ENCODE measurements at regions not wholly inside any gene's neighbourhood (a gene's known extent, or its start where the extent isn't known, plus 50 kb on each side); places are given as distances from the start of the nearest gene placed in this dataset.

DNA sequence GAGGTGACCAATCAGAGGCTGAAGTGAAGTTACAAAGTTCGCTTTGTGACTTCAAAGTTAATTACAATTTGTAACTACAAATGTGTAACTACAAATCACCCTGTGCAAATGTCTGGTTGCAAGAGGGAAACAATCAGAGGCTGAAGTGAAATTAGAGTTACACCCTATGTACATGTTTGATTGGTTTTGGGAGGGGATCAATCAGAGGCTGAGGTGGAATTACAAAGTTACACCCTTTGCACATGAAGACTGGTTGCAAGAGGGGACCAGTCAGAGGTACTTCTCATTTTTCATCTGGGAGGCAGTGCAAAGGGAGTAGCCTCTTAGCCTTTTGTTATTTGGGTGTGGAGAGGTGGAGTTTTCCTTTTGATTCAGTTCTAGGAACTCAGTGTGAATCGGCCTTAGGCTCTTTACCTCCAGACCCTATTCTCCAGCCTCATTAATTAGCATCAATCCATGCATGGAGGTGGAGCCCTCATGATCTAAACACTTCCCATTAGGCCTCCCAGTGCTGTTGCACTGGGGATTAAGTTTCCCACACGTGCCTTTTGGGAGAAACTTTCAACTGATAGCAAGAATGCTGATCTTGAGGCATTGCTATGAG, 291.3 kb upstream of the MTNR1B start:
- DNase-seq, result no peak

DNA sequence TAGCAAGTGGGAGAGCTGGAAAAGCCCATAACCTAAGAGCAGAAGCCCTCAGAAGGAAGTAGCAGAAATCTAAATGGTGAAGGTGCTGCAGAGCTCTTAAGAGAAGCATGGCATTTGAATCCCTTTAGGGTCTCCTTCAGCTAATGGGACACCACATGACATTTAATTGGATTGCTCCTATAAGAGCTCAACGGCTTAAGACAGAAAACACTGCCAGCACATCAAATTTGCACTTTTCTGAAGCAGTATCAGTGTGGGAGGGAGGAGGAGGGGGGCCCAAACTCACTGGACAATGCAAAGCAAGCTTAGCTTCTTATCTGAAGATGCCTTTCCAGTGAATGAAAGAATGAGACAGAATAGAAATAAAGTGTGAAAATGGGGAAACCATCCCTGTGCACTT, 287.9 kb upstream of the MTNR1B start:
- DNase-seq, result no peak

DNA sequence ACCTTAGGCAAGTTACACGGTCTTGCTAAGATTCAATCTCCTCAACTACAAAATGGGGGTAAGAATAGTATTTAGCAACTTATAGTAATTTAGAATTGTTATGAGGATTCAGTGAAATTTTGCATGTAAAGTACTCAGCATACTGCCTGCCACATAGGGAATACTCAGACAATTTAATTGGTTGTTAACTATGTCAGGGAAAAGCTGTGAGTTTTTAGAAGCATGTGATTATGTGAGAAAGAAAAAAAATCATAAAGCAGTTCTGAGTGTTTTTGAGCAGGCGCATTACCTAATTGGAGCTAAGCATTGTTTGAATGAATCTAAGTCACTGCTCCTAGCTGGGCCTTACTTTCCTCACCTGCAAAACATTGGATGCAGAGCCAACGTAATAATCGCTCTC, 287.3 kb upstream of the MTNR1B start:
- DNase-seq, result no peak

DNA sequence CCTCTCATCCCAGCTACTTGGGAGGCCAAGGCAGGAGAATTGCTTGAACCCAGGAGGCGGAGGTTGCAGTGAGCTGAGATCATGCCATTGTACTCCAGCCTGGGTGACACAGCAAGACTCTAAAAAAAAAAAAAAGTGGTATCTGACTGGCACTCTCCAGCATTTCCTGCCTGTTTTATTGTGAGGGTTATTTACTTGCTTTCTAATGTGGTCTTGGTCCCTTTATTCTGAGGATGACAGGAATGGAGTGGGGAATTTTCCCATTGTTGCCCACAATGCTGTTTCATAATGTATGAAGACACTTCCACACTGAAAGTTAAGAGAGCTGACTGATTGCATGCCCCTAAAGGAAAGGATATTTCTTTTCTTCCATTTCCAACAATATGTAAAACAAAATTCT, 286.5 kb upstream of the MTNR1B start:
- no peak for DNase-seq

DNA sequence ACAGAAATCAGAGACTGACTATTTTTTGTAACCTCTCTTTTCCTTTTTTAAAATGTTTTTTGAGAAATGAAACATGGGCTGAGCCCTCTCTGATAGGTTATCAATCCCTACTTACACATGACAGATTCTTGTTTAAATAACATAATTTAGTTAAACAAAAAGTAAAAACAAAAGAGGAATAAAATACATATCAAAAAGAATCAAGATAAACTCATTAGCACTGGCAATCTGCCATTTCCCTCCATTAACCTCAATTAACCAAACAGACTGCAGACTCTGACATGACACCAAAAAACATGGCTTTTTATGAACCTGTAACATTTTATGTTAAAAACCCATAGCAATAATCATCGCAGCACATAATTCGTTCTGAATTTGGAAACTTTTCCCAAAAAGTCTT, 284.4 kb upstream of the MTNR1B start:
- DNase-seq, result no peak

DNA sequence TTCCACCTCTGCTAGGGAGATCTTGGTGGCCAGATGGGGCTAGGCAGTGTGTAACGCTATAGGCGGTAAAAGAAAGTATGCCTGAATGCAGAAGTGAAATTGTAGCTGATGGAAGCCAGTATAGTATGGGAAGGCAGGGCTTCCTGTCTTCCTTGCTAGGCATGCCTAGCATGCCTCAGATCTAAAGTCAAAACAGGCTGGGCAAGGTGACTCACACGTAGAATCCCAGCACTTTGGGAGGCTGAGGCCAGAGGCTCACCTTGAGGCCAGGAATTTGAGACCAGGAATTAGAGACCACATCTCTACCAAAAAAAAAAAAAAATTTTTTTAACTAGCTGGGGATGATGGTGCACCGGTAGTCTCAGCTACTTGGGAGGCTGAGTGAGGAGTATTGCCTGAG, 281.7 kb upstream of the MTNR1B start:
- no peak for DNase-seq

DNA sequence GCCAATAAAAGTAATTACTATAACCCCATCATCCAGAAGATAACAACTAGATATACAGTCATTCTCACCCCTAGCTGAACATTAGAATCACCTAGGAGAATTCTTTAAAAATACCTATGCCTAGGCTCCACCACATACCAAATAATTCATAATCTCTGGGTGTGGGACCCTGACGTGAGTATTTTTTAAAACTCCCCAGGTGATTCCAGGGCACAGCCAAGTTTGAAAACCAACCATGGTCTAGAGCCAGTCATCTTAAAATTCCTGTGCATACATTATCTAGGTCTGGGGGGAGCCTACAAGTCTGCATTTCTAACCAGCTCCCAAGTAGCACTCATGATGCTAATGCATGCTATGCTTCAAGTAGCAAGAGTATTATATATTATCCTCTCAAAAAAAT, 281.0 kb upstream of the MTNR1B start:
- DNase-seq, result no peak

DNA sequence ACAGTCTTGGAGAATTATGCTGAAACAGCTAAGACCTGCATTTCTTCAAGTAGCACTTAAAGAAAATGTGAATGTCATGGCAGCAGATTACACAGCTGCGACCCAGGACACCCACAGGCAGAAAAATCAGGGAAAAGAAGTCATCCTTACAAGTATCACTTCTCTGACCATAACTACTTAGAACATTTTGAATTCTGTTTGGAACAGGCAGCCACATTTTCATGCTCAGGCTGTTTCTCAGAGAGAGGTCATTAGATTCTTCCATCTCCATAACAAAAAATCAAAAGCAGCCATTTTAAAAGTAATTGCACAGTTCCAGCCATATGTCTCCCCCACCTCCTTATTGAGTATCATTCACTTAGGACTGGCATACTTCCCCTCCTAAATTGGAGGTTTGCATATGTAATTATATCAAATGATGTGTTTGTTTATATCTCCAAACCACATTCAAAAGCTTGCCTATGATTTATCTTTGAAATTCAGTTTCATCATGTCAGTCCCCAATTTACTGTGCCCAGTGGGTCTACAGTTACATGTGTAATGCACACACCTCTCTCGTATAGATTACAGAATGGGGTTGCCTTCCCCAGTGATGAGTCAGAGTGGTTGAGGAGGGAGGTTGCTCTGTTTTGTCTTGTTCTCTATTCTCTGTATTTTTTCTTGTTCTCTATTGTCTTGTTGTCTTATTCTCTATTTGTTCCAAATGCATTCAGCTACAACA, 276.5 kb upstream of the MTNR1B start:
- no peak for DNase-seq

DNA sequence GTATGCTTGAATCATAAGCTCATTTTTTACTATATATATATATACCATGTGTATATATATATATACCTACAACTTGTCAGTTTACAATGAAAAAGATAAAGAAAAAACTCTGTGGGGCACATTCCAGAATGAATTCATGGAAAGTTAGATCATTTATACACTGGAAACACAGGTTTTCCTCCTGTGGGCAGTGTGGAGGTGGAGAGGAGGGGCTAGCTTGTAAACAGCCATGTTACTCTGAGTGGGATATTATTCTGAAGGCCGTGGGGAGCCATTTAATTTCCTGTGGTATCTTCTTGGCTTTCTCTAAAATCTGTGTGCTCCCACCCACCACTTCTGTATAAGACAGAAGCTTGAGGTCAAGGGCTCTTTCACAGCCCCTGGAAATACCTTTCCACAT, 273.4 kb upstream of the MTNR1B start:
- no peak for DNase-seq

DNA sequence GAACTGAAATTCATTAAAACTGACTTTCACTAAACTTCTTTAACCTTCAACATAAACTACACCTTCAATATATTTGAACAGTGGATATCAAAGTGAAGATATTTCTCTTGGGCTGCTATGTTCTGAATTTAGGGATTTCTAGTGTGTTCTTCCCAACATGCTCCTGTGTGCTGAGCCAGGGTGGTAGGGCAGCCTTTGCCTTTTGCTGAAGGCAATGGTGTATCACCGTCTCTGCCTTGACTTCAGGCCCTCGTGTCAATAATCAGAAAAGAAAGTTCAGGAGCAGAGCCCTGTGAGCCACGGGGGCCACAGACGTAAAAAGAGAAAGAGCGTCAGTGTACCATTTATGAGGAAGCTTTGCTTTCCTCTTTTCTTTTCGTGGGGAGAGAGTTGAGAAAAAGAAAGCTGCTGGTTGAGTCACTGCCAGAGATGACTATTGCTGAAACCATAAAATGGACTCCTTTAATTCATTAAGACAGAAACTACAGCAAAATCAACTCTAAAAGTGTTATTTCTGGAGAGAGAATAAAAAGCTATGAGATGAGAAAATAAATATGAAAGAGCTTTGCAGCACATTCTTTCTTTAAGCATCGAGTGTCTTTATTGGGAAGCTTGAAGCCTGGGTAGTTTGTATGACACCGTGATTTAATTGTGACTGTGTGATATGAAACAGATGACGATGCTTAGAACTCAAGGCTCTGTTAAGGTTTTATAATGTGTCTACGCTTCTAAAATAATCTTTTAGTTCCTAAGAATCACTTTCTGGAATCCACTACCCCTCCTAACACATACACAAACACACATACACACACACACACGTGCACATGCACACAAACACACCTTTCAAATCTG, 271.8 kb upstream of the MTNR1B start:
- no peak for DNase-seq

DNA sequence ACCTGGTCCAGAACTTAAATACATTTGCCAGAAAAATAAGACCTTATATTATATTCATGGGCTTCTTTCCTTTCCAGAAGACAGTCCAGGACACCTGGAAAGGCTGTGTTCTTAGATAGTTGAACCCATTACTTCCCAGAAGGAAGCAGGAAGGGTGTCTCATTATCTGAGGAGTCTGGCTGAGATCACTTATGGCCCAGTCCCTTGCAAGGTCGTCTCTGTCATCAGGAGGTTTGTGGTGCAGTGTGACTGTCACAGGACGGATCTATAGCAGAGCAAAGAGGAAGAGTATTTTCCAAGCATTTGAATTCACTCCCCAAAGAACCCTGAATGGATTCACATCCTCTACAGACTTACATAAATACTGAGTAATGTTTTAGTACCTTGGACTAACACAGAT, 270.7 kb upstream of the MTNR1B start:
- DNase-seq, result no peak

DNA sequence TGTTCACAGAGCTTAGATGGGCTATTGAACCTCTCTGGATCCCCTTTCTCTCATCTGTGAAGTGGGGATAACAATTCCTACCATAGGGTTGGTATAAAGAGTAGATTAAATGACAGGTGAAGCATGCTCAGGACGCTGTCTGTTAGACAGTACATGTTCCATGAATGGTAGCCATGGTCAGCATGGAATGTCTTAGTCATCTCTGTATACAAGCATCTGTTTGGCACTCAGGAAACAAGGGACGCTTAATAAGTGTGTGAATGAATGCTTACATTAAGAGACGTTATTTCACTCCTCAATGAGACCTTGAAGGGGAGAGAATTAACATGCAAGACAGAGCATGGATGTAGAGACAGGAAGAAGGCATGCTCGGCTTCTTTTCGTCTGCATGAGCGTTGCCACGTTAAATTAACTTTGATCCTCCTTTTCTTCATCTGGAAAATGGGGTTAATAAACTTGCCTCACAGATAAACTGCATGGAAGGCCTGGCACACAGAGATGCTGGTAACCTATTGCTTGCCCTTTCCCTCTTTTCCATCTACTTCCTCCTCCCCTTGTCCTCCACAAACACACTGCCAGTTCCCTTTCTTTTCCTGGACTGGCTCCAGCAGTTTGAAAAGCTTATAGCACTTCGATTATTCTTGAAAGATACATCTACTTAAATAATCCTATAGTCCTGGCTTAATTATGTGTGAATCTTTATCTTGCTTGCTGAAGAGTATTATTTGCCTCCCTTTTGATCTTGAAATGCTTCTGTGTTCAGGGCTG, 267.2 kb upstream of the MTNR1B start:
- no peak for DNase-seq

DNA sequence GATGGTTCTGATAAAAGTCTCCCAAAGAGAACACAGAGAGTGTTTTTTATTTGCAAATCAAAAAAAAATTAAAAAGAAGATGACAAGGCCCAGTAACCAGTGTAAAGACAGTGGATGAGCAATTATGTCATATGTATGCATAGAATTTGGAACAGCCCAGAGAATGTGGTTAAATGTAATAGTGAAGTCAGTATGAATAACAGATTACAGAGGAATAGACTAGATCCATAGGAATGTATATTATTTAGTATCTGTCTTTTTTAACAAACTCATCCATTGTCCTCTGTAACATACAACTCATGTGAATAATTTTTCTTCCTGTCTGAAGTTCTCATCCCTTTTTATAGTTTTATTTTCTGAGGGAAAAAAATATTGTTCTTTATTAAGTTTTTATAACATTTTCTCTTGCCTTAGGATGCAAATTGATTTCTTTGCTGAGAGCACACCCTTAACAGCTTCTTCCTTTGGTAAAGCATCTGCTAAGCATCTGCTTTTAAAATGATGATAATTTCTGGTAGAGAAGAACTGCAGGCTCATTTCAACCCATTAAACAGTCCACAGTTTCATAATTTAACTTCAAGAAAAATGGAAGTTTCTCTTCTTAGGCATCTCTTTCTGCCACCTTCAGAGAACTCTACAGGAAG, 266.5 kb upstream of the MTNR1B start:
- no peak for DNase-seq

DNA sequence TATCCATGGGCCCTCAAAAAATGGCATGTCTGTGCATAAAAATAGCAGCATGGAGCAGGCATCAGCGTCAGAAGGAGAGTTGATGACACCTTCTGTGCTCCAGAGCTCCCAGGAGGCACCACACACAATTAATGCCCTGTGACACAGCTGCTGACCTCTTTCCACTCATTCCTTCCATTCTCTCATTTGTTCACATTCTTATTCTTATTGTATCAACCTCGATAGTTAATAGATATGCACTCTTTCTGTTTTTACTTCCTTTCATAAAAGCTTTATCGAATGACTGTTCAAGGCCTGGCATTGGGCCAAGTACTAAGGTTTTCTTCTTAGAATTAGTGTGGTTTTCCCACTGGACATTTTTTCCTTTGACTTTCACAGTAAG, 266.0 kb upstream of the MTNR1B start:
- no peak for DNase-seq

DNA sequence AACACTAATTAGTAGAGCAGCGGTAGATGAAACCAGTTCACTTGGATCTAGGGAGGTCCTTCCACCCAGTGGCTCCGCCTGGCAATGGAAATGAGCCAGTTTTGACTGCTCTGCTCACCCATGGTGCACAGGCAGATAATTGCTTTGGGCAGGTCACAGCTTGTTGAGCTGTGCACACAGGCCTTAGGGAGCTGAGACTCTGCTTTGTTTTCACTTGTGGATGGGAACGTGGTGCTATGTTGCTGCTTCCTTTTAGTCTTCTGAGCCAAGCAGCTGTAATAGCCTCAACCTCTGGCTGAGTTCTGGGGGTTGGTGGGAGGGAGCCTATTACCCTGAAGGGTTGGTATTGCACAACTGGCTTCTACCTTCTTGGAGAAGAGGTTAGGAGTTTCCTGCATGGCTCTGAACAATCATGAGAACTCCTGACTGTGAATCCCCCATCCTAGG, 262.3 kb upstream of the MTNR1B start:
- DNase-seq, result no peak

DNA sequence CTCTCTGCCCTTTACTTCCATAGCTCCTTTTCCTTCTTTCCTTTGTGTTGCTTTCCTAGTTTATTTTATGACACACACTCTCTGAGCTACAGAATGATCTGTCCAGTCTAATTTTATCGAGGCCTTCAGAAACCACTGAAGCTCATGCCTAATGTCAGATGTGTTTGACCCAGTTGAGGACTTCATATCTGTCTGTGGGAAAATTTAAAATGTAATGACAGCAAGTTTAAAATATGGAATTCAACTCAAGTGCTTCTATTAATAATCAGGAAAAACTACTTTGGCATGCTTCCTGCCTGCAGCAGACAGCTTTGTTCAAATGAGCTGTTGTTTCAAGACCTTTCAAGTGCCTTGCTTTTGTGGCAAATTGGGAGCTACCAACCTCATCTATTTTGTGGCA, 261.8 kb upstream of the MTNR1B start:
- DNase-seq, result no peak

DNA sequence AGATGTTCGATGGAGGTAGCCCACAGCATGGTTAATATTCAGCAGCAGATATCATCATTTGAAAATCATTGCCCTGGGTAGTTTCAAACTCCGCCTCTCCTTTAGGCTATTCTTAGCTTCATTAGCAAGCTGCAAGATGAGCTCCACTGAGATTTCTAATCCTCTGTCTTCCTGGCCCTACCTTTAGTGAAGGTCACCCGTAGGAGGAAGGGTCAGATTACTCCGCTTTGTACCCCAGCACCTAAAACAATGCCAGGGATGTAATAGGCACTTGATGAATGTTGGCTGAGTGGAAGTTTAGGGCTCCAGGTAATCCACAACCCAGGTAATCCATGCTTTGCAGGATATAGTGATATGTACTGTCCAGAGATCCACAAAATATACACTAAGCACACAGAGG, 260.1 kb upstream of the MTNR1B start:
- no peak for DNase-seq

DNA sequence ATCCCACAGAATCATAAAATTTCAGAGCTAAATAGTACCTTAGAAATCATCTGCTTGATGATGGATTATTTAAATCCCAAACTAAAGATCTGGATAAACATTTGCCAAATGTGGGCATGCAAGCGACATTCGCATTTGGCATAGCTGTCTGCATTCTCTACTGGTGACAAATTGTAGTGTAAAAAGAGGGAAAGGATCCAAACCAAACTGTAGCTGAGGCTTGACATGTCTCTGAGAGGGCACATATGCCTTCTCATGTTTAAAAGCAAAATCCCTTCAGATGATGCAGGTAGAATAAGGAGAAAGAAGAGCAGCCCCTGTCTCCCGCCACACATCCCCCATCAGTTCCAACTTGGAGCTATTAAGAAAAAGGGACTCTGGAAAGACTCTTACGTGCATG, 257.5 kb upstream of the MTNR1B start:
- DNase-seq, result no peak

DNA sequence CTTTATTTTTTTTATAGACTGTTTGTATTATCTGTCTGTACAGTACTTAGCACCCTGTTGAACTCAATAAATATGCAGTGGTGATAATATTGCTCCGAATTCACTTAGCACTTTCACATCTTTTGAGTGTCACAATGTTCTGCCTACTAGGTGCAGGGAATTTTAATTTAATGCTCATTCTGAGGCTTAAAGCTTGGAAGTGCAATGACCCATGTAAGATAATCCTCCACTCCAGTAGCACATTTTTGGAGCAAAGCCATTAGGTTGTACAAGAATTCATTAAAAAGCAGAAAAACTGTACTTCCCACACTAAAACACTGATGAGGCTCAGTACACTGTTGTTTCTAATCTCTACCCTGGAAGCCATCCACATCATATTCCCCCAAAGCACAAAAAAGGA, 255.3 kb upstream of the MTNR1B start:
- DNase-seq, result no peak

DNA sequence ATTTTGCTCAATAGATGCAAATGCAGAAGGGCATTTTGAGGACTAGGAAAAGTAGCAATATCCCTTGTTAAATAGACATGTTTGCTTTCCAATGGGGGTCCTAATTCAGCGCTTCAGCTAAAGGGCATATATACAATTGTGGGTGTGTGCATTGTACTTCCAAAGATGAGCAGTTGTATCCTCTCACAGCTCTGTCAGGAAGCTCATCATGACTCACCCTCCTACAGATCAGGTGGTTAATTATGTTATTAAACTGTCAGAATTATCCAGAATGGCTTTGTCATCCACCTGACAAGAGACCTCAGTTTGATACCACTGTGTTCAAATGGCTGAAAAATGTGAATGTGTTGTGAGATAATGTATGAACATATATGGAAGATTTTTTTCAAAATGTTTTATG, 252.2 kb upstream of the MTNR1B start:
- DNase-seq, result no peak

DNA sequence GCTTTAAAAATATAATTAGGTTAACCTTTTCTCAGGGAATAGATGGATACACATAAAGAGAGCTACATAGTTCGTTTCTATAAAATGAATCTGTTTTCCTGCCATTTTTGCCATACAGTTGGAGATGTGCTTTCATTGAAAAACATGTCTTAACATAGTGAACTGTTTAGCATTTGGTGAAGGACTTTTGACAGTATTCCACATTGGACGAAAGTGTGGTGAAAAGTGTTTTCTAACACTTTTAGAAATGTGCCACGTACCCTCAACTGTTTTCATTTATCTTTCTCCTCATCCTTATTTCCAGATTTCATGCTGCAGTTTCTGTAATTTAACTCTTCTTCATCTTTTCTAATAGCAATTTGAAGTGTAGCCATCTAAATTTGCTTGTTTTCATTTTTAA, 249.1 kb upstream of the MTNR1B start:
- DNase-seq, result no peak

DNA sequence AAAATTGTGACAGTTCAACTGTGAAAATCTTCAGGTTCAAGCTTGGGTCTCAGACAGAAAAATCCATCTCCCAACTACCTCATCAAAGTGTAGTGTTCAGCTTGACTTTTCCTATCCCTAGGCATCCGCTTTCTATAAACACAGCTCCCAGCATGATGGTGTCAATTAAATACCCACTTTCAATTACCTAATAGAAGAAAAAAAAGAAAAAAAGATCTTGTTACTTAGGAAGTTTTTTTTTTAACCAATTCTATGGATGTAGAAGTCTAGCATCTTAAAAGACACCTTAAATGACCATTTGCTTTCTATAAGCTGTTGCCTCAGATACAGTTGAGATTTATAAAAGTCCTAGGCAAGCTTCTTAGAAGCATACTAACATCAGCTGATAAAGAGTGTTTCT, 244.1 kb upstream of the MTNR1B start:
- DNase-seq, result no peak

DNA sequence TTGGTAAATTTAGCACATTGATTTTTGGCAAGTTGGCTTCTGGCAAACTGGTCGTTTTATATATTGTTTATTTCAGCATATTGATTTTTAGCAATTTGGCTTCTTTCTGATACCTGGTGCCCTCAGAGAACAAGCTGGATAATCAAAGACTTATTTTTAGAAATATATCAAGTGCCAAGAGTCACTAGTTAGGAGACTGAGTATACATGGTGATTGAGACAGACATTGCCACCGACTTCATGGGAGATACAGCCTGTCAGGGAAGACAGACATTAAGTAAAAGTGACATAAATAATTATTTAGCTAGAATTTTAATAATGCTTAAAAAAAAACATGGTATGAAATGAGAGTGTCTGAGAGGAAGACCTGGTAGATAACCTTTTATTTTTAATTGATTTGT, 242.3 kb upstream of the MTNR1B start:
- no peak for DNase-seq
